GM10266 (cell line): ENCODE measurements at regions not wholly inside any gene's neighbourhood (a gene's known extent, or its start where the extent isn't known, plus 50 kb on each side); places are given as distances from the start of the nearest gene placed in this dataset.

Source experiments
- DNase-seq: peaks from one replicate; pipeline ENCODE4 v3.0.0; 2012; ENCODE audit errors: extremely low spot score
- CTCF ChIP-seq: IDR thresholded peaks from 2 replicates; pipeline ENCODE4 v1.5.1; 2012; ENCODE audit warnings: mild to moderate bottlenecking, low read depth; ENCODE audit not compliant: control insufficient read depth, insufficient read depth; ENCODE audit errors: missing control alignments

- TF ChIP-seq CTCF: no peak
Observed at GRCh38 chr2:145914716-145915115, 1394.8 kb upstream of the ZEB2 start.

GRCh38 chr2:145910416-145910815 is 1390.5 kb upstream of the ZEB2 start:
- no peak for DNase-seq
- TF ChIP-seq CTCF: no peak

More at GRCh38 chr2:145914716-145915115, 1394.8 kb upstream of the ZEB2 start:
- DNase-seq: no peak

GRCh38 chr2:145909766-145910165 is 1389.8 kb upstream of the ZEB2 start:
- no peak for TF ChIP-seq CTCF
- DNase-seq: no peak

GRCh38 chr2:145909175-145909755 is 1389.3 kb upstream of the ZEB2 start:
- no peak for DNase-seq
- no peak for TF ChIP-seq CTCF

GRCh38 chr2:145906354-145906753 is 1386.4 kb upstream of the ZEB2 start:
- no peak for DNase-seq
- no peak for TF ChIP-seq CTCF

GRCh38 chr2:145905371-145905770 is 1385.5 kb upstream of the ZEB2 start:
- no peak for DNase-seq
- no peak for TF ChIP-seq CTCF

- no peak for DNase-seq
- TF ChIP-seq CTCF: no peak
Observed at GRCh38 chr2:145897151-145897550, 1377.2 kb upstream of the ZEB2 start.
